PC-3 (cell line): ENCODE measurements at regions not wholly inside any gene's neighbourhood (a gene's known extent, or its start where the extent isn't known, plus 50 kb on each side); places are given as distances from the start of the nearest gene placed in this dataset.

ENCODE experiments used
- EZH2 ChIP-seq: fragments of 300-600 bp; sonication (generic); IDR thresholded peaks from one replicate; pipeline ENCODE4 v1.6.1; 2017; ENCODE audit warnings: antibody characterized with exemption, mild to moderate bottlenecking, low read length; ENCODE audit not compliant: unreplicated experiment
- EZH2phosphoT487 ChIP-seq: fragments of 300-600 bp; sonication (generic); IDR thresholded peaks from 2 replicates; pipeline ENCODE4 v1.6.1; 2018; ENCODE audit warnings: mild to moderate bottlenecking, antibody characterized with exemption, low read length, borderline replicate concordance
- TF ChIP-seq, protein P1 (sequence below): fragments of 300-600 bp; sonication (generic); conservative IDR thresholded peaks from 2 replicates; pipeline ENCODE4 v1.5.1; 2017; ENCODE audit warnings: antibody characterized with exemption, low read depth, mild to moderate bottlenecking, low read length

DNA sequence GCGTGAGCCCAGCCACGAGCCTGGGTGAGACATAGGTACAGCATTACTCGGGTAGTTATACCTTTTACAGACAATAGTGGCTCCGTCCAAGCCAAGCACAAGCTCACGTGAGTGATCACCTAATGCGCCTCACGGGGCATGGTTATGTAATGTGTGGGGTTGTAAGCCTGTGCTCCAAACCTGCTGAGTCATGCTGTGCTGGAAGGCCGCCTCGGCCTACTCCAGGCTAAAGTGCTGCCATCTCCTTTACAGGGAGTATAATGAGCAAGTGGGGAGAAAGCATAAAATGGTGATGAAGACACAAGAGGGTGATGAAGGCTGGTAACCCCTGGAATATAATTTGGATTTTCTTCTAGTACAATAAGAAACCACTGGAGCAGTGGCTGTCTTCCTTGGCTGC lies 175.8 kb upstream of the STT3B start:
- TF ChIP-seq, protein P1, sequence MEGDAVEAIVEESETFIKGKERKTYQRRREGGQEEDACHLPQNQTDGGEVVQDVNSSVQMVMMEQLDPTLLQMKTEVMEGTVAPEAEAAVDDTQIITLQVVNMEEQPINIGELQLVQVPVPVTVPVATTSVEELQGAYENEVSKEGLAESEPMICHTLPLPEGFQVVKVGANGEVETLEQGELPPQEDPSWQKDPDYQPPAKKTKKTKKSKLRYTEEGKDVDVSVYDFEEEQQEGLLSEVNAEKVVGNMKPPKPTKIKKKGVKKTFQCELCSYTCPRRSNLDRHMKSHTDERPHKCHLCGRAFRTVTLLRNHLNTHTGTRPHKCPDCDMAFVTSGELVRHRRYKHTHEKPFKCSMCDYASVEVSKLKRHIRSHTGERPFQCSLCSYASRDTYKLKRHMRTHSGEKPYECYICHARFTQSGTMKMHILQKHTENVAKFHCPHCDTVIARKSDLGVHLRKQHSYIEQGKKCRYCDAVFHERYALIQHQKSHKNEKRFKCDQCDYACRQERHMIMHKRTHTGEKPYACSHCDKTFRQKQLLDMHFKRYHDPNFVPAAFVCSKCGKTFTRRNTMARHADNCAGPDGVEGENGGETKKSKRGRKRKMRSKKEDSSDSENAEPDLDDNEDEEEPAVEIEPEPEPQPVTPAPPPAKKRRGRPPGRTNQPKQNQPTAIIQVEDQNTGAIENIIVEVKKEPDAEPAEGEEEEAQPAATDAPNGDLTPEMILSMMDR, result no peak
- TF ChIP-seq EZH2 (no peak), EZH2phosphoT487 (no peak)
